Common myeloid progenitor, CD34-positive (primary cell): ENCODE measurements at regions not wholly inside any gene's neighbourhood (a gene's known extent, or its start where the extent isn't known, plus 50 kb on each side); places are given as distances from the start of the nearest gene placed in this dataset.
"Not testable (repeated sequence)": the region's sequence is repeated elsewhere in the genome, so short reads cannot be mapped to it uniquely, and the experiment has no call there.

ENCODE experiments used
- CTCF ChIA-PET: fragments of 350-600 bp; sonication (Branson Sonifier 250); formaldehyde crosslinking; loops from one replicate; lab custom pipeline; 2021; ENCODE audit warnings: antibody characterized with exemption; lab: Charles Lee
- POLR2A ChIA-PET: fragments of 350-600 bp; sonication (Branson Sonifier 250); formaldehyde crosslinking; loops from one replicate; lab custom pipeline; 2021; ENCODE audit warnings: antibody characterized with exemption; lab: Charles Lee
- DNase-seq, 3 donors: peaks; one replicate each; pipeline versions ENCODE4 v3.0.0 to v3.0.0-alpha.2; 2013
- H3K27ac ChIP-seq, 2 experiments: 1 replicate in 1 of 2; 2 replicates in 1 of 2; pipeline ENCODE4 v1.7.0; 2013; ENCODE audit warnings: inconsistent platforms in 2 of 2, low read length in 2 of 2, mild to moderate bottlenecking in 2 of 2, low read depth in 1 of 2, moderate library complexity in 1 of 2; ENCODE audit not compliant: severe bottlenecking in 2 of 2, insufficient read depth in 1 of 2, poor library complexity in 1 of 2
- H3K27me3 ChIP-seq, 5 experiments: replicated peaks in 2 of 5; 1 replicate in 3 of 5; 2 replicates in 2 of 5; pipeline versions ENCODE4 v1.6.1 to v1.7.0; 2013; ENCODE audit warnings: low read length in 4 of 5, mild to moderate bottlenecking in 2 of 5, moderate library complexity in 2 of 5, inconsistent platforms in 1 of 5; ENCODE audit not compliant: insufficient read depth in 5 of 5, control insufficient read depth in 4 of 5
- H3K36me3 ChIP-seq, 4 experiments: 1 replicate in 2 of 4; 2 replicates in 2 of 4; pipeline versions ENCODE4 v1.6.1 to v1.7.0; 2013; ENCODE audit warnings: low read length in 3 of 4, control low read depth in 1 of 4, mild to moderate bottlenecking in 1 of 4; ENCODE audit not compliant: control insufficient read depth in 4 of 4, insufficient read depth in 4 of 4
- H3K4me1 ChIP-seq, 4 experiments: 1 replicate in 3 of 4; 2 replicates in 1 of 4; pipeline versions ENCODE4 v1.6.1 to v1.7.1; 2013; ENCODE audit warnings: low read length in 3 of 4, mild to moderate bottlenecking in 3 of 4, control low read depth in 1 of 4, inconsistent platforms in 1 of 4, moderate library complexity in 1 of 4; ENCODE audit not compliant: control insufficient read depth in 4 of 4, insufficient read depth in 4 of 4; ENCODE audit errors: control extremely low read depth in 1 of 4
- H3K4me3 ChIP-seq, 7 experiments: 1 replicate in 4 of 7; 2 replicates in 3 of 7; pipeline versions ENCODE4 v1.5.1 to v1.7.0; 2013; ENCODE audit warnings: mild to moderate bottlenecking in 7 of 7, low read length in 6 of 7, moderate library complexity in 6 of 7, inconsistent platforms in 2 of 7, low read depth in 2 of 7, control low read depth in 1 of 7; ENCODE audit not compliant: insufficient read depth in 4 of 7, control insufficient read depth in 1 of 7; ENCODE audit errors: extremely low read depth in 1 of 7
- H3K9me3 ChIP-seq, 5 experiments: 1 replicate in 4 of 5; 2 replicates in 1 of 5; pipeline versions ENCODE4 v1.6.1 to v1.7.1; 2013; ENCODE audit warnings: low read length in 4 of 5, mild to moderate bottlenecking in 2 of 5, inconsistent platforms in 1 of 5, low read depth in 1 of 5, moderate library complexity in 1 of 5; ENCODE audit not compliant: control insufficient read depth in 4 of 5, insufficient read depth in 2 of 5; ENCODE audit errors: control extremely low read depth in 1 of 5
- WGBS: methylation state at CpG from one replicate; pipeline ENCODE4 v1.1.5; 2013; ENCODE audit not compliant: insufficient coverage; 5-methylcytosine and 5-hydroxymethylcytosine counted together

GRCh38 chr5:37929791-37930190, 90.0 kb upstream of the GDNF start:
- ChIA-PET CTCF (no interaction called here), POLR2A (no interaction called here)
- peaks cover 0 to 46% (median 7%) of the 10 kb centered on the region in 5 experiments for H3K27me3 ChIP-seq
- H3K4me3 ChIP-seq: no peak overlapping the region
- no peak for DNase-seq
- no peak overlapping the region for H3K27ac ChIP-seq
- H3K4me1 ChIP-seq: no peaks in the 10 kb centered on the region
- WGBS: 96% methylated on average over 6 of the region's 6 CpGs
- peaks cover 0 to 2% (median 0%) of the 10 kb centered on the region in 5 experiments for H3K9me3 ChIP-seq
- no peaks in the 10 kb centered on the region for H3K36me3 ChIP-seq

- H3K27me3 ChIP-seq: peaks cover 0 to 44% (median 7%) of the 10 kb centered on the region in 5 experiments
- H3K27ac ChIP-seq, CTCF ChIA-PET, H3K4me3 ChIP-seq, H3K9me3 ChIP-seq, H3K36me3 ChIP-seq, H3K4me1 ChIP-seq, POLR2A ChIA-PET: not testable (repeated sequence)
- DNase-seq: peak in 1 of 3 donors; percentile 19
- 86% methylated on average over 1 of the region's 4 CpGs for WGBS
Measured at GRCh38 chr5:37927753-37928152, 87.9 kb upstream of the GDNF start.

- POLR2A ChIA-PET: no interaction called here
- CTCF ChIA-PET: no interaction called here
- DNase-seq: no peak
- WGBS: 100% methylated on average over 2 of the region's 2 CpGs
- Histone ChIP-seq H3K27ac (no peak overlapping the region), H3K36me3 (no peaks in the 10 kb centered on the region), H3K9me3 (peaks cover 0 to 1% (median 0%) of the 10 kb centered on the region in 5 experiments), H3K4me1 (no peaks in the 10 kb centered on the region), H3K4me3 (no peak overlapping the region), H3K27me3 (peaks cover 0 to 40% (median 4%) of the 10 kb centered on the region in 5 experiments)
Measured at GRCh38 chr5:37926732-37927131, 86.9 kb upstream of the GDNF start.

- Histone ChIP-seq H3K4me1 (no peaks in the 10 kb centered on the region), H3K27ac (no peak overlapping the region), H3K4me3 (no peak overlapping the region), H3K9me3 (peaks cover 0 to 4% (median 1%) of the 10 kb centered on the region in 5 experiments), H3K27me3 (peaks cover 0 to 40% (median 8%) of the 10 kb centered on the region in 5 experiments), H3K36me3 (no peaks in the 10 kb centered on the region)
- DNase-seq: no peak
- WGBS: no CpG with 5 or more reads among the region's 1 CpG
- POLR2A ChIA-PET: no interaction called here
- CTCF ChIA-PET: no interaction called here
Measured at GRCh38 chr5:37921452-37921851, 81.6 kb upstream of the GDNF start.

- Histone ChIP-seq H3K4me1 (no peaks in the 10 kb centered on the region), H3K9me3 (peaks cover 0 to 4% (median 1%) of the 10 kb centered on the region in 5 experiments), H3K36me3 (no peaks in the 10 kb centered on the region), H3K27ac (no peak overlapping the region), H3K27me3 (peaks cover 0 to 46% (median 9%) of the 10 kb centered on the region in 5 experiments), H3K4me3 (no peak overlapping the region)
- no CpG with 5 or more reads among the region's 1 CpG for WGBS
- ChIA-PET CTCF (no interaction called here), POLR2A (interaction anchor here (0.6 kb wide), 1 partner anchor 16 kb away, joined by 3 read pairs; no protein-coding TSS in a partner anchor)
- no peak for DNase-seq
Measured at GRCh38 chr5:37918424-37918823, 78.6 kb upstream of the GDNF start.

GRCh38 chr5:37916525-37916924, 76.7 kb upstream of the GDNF start:
- 93% methylated on average over 5 of the region's 5 CpGs for WGBS
- peaks cover 0 to 4% (median 0%) of the 10 kb centered on the region in 5 experiments for H3K9me3 ChIP-seq
- CTCF ChIA-PET: no interaction called here
- H3K27me3 ChIP-seq: peaks cover 0 to 49% (median 19%) of the 10 kb centered on the region in 5 experiments
- H3K27ac ChIP-seq: no peak overlapping the region
- H3K4me3 ChIP-seq: no peak overlapping the region
- no peaks in the 10 kb centered on the region for H3K36me3 ChIP-seq
- H3K4me1 ChIP-seq: no peaks in the 10 kb centered on the region
- POLR2A ChIA-PET: no interaction called here
- DNase-seq: no peak

GRCh38 chr5:37915097-37915736, 75.4 kb upstream of the GDNF start:
- DNase-seq: no peak
- H3K36me3 ChIP-seq: no peaks in the 10 kb centered on the region
- 91% methylated on average over 4 of the region's 4 CpGs for WGBS
- CTCF ChIA-PET: no interaction called here
- no peaks in the 10 kb centered on the region for H3K9me3 ChIP-seq
- H3K4me3 ChIP-seq: no peak overlapping the region
- peaks cover 0 to 57% (median 26%) of the 10 kb centered on the region in 5 experiments for H3K27me3 ChIP-seq
- POLR2A ChIA-PET: no interaction called here
- no peak overlapping the region for H3K27ac ChIP-seq
- H3K4me1 ChIP-seq: no peaks in the 10 kb centered on the region
